Peyer's patch (tissue), 4 donors: ENCODE measurements at regions not wholly inside any gene's neighbourhood (a gene's known extent, or its start where the extent isn't known, plus 50 kb on each side); places are given as distances from the start of the nearest gene placed in this dataset.

ENCODE experiments used
- DNase-seq, 3 donors: peaks; one replicate each; pipeline ENCODE4 v3.0.0-alpha.2; 2017 to 2019
- H3K27ac ChIP-seq, 4 donors: fragments of 200-600 bp; sonication (generic); one replicate each; pipeline ENCODE4 v1.5.1; 2016 to 2019
- H3K27me3 ChIP-seq, 2 donors: fragments of 200-600 bp; sonication (generic); one replicate each; pipeline ENCODE4 v1.5.1; 2019
- H3K36me3 ChIP-seq, 3 donors: fragments of 200-600 bp; sonication (generic); one replicate each; pipeline ENCODE4 v1.5.1; 2016 to 2019
- H3K4me1 ChIP-seq, 4 donors: fragments of 200-600 bp; sonication (generic); one replicate each; pipeline ENCODE4 v1.5.1; 2016 to 2019
- H3K4me3 ChIP-seq, 4 donors: fragments of 200-600 bp; sonication (generic); 1 replicate in 3 of 4; 2 replicates in 1 of 4; pipeline ENCODE4 v1.5.1; 2016 to 2019; ENCODE audit warnings: mild to moderate bottlenecking in 1 of 4
- H3K9me3 ChIP-seq, 4 donors: fragments of 200-600 bp; sonication (generic); one replicate each; pipeline ENCODE4 v1.5.1; 2016 to 2019; ENCODE audit warnings: mild to moderate bottlenecking in 1 of 4
- CTCF ChIP-seq, 6 experiments: fragments of 450-650 bp in 4 of 6; fragments of 200-600 bp in 2 of 6; sonication (generic) in 1 of 6; IDR thresholded peaks; one replicate each; pipeline ENCODE4 v1.5.1; 2017 to 2019; ENCODE audit warnings: antibody characterized with exemption in 6 of 6, mild to moderate bottlenecking in 3 of 6, moderate library complexity in 1 of 6
- POLR2A ChIP-seq, 2 donors: fragments of 450-650 bp; IDR thresholded peaks; one replicate each; pipeline ENCODE4 v1.5.1; 2017; ENCODE audit warnings: antibody characterized with exemption in 2 of 2, mild to moderate bottlenecking in 2 of 2, moderate library complexity in 2 of 2

GRCh38 chr5:124932791-124933600, 186.6 kb upstream of the ZNF608 start:
- no peak for DNase-seq
- Histone ChIP-seq H3K4me1 (no peaks in the 10 kb centered on the region), H3K36me3 (no peaks in the 10 kb centered on the region), H3K27me3 (no peaks in the 10 kb centered on the region), H3K9me3 (no peaks in the 10 kb centered on the region), H3K4me3 (no peak overlapping the region), H3K27ac (no peak overlapping the region)
- TF ChIP-seq POLR2A (IDR thresholded peaks at IDR 0.05) (no peak), CTCF (IDR thresholded peaks at IDR 0.05) (no peak)

GRCh38 chr5:124935065-124935464, 188.6 kb upstream of the ZNF608 start:
- no peak overlapping the region for H3K4me3 ChIP-seq
- TF ChIP-seq CTCF (IDR thresholded peaks at IDR 0.05) (no peak), POLR2A (IDR thresholded peaks at IDR 0.05) (no peak)
- no peaks in the 10 kb centered on the region for H3K9me3 ChIP-seq
- H3K4me1 ChIP-seq = no peaks in the 10 kb centered on the region
- H3K36me3 ChIP-seq = no peaks in the 10 kb centered on the region
- H3K27ac ChIP-seq = no peak overlapping the region
- DNase-seq = peak in 2 of 3 donors; percentile 63 to 70
- H3K27me3 ChIP-seq = no peaks in the 10 kb centered on the region

GRCh38 chr5:124936626-124936933, 190.1 kb upstream of the ZNF608 start:
- Histone ChIP-seq H3K4me3 (no peak overlapping the region), H3K4me1 (no peaks in the 10 kb centered on the region), H3K9me3 (no peaks in the 10 kb centered on the region), H3K36me3 (no peaks in the 10 kb centered on the region), H3K27ac (no peak overlapping the region), H3K27me3 (no peaks in the 10 kb centered on the region)
- no peak for DNase-seq
- TF ChIP-seq CTCF (IDR thresholded peaks at IDR 0.05) (no peak), POLR2A (IDR thresholded peaks at IDR 0.05) (no peak)

- Histone ChIP-seq H3K27me3 (no peaks in the 10 kb centered on the region), H3K36me3 (no peaks in the 10 kb centered on the region), H3K27ac (no peak overlapping the region), H3K4me3 (no peak overlapping the region), H3K9me3 (no peaks in the 10 kb centered on the region), H3K4me1 (no peaks in the 10 kb centered on the region)
- DNase-seq = no peak
- TF ChIP-seq CTCF (IDR thresholded peaks at IDR 0.05) (no peak), POLR2A (IDR thresholded peaks at IDR 0.05) (no peak)
Observed at GRCh38 chr5:124941051-124942049, 194.9 kb upstream of the ZNF608 start.

GRCh38 chr5:124948062-124948753, 201.8 kb upstream of the ZNF608 start:
- DNase-seq = no peak
- TF ChIP-seq POLR2A (IDR thresholded peaks at IDR 0.05) = no peak
- TF ChIP-seq CTCF (IDR thresholded peaks at IDR 0.05) = no peak
- H3K27me3 ChIP-seq = no peaks in the 10 kb centered on the region
- H3K27ac ChIP-seq = no peak overlapping the region
- H3K4me1 ChIP-seq = no peaks in the 10 kb centered on the region
- H3K36me3 ChIP-seq = no peaks in the 10 kb centered on the region
- no peak overlapping the region for H3K4me3 ChIP-seq
- H3K9me3 ChIP-seq = no peaks in the 10 kb centered on the region
